ENCODE measurements at regions not wholly inside any gene's neighbourhood (a gene's known extent, or its start where the extent isn't known, plus 50 kb on each side); places are given as distances from the start of the nearest gene placed in this dataset.

DNA sequence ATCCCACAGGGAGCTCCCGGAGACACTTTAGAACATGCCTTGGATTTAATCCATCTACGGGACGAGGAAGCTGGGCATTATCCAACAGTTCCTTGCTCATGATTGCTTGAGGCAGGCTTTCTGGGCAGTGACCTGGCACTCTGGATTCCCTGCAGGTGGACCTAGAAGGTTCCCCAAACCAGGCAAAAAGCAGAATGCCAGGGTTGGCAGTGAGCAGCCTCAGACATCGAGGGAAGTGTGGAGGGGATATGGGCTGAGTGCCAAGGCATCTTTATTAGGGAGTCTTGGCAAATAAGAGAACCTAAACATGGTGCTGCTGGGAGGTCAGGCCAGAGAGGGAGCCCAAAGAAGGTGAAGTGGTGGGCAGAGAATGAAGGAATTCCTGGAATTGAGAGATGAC lies 158.5 kb downstream of the CD83 start:
- no peak for TF ChIP-seq JUND (IDR thresholded peaks at IDR 0.05; ENCODE audit: low read depth)
- in situ Hi-C loops (cut with HindIII; ENCODE audit: low pct_unique_long_range_greater_than_20kb, low sequenced_read_pairs) = no loop called here
- no peak for DNase-seq (ENCODE audit: low read depth in 1 of 2, low spot score in 1 of 2)

DNA sequence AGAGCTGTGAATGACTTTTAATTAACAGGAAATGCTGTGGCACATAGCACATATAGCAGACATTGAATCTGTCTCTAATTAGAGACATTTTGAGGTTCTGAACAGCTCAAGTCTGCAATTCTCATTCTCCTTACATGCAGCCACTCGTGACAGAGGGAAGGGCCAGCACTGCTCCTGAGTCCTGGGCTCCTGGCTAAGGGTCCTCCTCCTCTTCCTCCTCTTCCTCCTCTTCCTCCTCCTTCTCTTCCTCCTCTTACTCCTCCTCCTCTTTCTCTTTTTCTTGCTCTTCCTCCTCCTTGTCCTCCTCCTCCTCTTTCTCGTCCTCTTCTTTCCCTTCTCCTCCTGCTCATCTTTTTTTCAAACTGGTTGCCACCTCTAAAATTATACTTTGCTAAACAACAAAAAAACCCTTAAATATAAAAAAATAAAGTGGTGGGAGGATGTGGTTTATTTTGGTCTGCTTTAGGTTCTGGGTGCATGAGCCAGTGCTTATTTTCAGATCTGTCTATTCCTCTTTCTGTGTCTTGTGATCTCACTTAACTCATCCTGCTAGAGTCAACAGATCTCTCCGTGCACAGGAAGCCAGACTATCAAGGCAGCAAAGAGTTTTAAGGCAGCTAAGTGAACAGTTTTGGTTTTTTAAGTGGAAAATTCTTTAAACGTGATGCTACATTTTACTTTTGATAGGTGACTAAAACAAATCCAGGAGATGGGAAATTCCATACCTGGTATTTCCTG lies 159.3 kb downstream of the CD83 start:
- no peak for TF ChIP-seq JUND (IDR thresholded peaks at IDR 0.05; ENCODE audit: low read depth)

DNA sequence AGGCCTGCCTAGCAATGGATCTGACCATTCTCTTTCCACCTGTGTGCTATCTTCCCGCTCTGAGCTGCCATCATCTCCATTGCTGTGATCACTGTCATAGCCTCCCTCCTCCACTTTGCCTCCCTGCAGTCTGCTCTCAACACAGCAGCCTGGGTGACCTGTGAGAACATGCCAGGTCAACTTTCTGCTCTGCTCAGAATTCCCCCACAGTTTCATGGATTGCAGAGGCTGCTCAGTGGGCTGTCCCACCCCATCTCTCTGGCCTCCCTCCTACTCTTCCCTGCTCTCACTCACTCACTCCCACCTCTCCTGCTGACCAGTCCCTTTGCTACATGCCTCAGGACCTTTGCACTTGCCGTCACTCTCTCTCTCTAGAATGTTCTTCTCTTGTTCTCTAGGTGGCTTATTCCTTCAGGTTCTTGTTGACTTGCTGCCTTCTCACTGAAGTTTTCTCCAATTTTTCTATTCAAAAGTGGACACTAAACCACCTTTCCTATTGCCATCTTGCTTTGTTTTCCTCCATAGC lies 159.9 kb downstream of the CD83 start:
- DNase-seq (ENCODE audit: low read depth in 1 of 2, low spot score in 1 of 2) = no peak
- TF ChIP-seq JUND (IDR thresholded peaks at IDR 0.05; ENCODE audit: low read depth) = no peak
- in situ Hi-C loops (cut with HindIII; ENCODE audit: low pct_unique_long_range_greater_than_20kb, low sequenced_read_pairs) = no loop called here

More for the DNA sequence above, 159.3 kb downstream of the CD83 start:
- DNase-seq (ENCODE audit: low read depth in 1 of 2, low spot score in 1 of 2) = no peak
- in situ Hi-C loops (cut with HindIII; ENCODE audit: low pct_unique_long_range_greater_than_20kb, low sequenced_read_pairs) = no loop called here

DNA sequence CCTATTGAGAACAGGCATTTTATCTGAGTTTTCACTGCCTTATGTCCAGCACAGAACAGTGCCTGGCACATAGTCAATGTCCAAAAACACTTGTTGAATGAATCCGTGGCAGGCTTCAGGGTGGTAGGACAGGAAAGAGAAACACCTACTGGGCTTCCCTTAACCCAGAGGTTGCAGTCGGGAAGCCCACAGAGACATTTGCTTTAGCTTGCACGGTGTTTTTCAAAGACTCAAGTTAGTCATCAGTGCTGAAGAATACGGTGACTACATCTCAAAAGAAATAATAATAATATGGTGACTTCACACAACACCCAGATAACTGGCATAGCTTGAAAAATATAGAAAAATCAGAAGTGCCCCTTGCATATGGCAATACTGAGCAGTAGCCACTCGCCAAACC lies 160.4 kb downstream of the CD83 start:
- TF ChIP-seq JUND (IDR thresholded peaks at IDR 0.05; ENCODE audit: low read depth) = no peak
- in situ Hi-C loops (cut with HindIII; ENCODE audit: low pct_unique_long_range_greater_than_20kb, low sequenced_read_pairs) = no loop called here
- DNase-seq (ENCODE audit: low read depth in 1 of 2, low spot score in 1 of 2) = no peak

DNA sequence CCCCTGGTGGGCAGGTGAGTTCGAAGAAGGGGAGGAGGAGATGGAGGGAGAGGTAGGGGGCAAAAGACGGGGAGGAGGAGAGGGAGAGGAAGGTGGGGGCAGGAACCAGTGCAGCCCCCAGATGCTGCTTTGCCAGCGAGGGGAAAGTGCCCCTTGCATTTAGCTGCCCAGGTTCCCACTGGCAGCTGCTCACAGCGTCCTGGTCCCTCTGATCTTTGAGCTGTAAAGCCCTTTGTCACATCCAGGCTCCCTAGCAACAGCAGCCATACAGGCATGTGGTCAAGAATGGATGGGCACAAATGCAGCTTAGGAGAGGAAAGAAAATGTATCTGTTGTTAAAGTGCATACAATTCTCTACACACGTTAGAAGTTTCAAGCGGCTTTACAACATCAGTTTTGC lies 160.9 kb downstream of the CD83 start:
- in situ Hi-C loops (cut with HindIII; ENCODE audit: low pct_unique_long_range_greater_than_20kb, low sequenced_read_pairs) = no loop called here
- DNase-seq (ENCODE audit: low read depth in 1 of 2, low spot score in 1 of 2) = no peak
- TF ChIP-seq JUND (IDR thresholded peaks at IDR 0.05; ENCODE audit: low read depth) = no peak

DNA sequence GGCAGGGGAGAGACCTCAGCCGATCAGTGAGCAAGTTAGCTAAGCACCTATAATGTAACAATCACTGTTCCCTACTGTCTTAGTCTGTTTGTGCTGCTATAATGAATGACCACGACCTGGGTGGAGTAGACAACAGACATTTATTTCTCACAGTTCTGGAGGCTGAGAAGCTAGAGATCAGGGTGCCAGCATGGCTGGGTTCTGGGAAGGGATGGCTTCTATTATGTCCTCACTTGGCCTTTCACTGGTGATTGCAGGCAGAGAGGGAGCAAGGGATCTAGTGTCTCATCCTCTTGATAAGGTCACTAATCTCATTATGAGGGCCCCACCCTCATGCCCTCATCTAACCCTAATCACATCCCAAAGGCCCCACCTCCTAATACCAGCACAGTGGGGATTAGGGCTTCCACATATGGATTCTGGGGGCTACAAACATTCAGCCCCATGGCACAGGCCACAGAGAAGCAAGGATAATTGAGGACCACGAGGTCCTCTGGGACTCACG lies 162.5 kb downstream of the CD83 start:
- TF ChIP-seq JUND (IDR thresholded peaks at IDR 0.05; ENCODE audit: low read depth) = no peak
- in situ Hi-C loops (cut with HindIII; ENCODE audit: low pct_unique_long_range_greater_than_20kb, low sequenced_read_pairs) = no loop called here
- DNase-seq (ENCODE audit: low read depth in 1 of 2, low spot score in 1 of 2) = no peak

DNA sequence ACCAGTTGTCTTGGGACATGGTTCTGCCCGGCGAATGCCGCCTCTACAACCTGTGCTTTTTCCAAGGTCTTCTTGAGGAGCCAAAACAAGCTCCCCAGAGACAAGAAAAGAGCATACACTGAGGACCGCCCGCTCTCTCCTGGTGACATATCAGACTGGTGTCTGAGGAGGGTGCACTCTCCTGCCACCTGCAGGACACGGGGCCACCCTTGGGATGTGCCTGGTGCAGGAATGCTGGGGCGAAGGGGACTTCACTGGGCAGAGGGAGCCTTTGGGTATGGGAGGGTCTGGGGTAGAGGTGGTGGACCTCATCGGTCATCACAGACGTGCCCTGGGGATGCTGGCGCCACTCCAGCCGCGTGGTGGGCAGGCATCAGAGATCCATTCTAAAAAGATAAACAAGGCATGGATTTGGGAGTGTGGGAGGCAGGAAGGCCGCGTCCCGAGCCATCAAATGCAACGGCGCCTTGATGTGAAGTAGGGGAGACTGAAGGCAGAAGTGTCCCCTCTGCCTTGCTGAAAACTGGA lies 163.3 kb downstream of the CD83 start:
- DNase-seq (ENCODE audit: low read depth in 1 of 2, low spot score in 1 of 2) = peak in 1 of 2 experiments; percentile 54
- in situ Hi-C loops (cut with HindIII; ENCODE audit: low pct_unique_long_range_greater_than_20kb, low sequenced_read_pairs) = no loop called here
- no peak for TF ChIP-seq JUND (IDR thresholded peaks at IDR 0.05; ENCODE audit: low read depth)

DNA sequence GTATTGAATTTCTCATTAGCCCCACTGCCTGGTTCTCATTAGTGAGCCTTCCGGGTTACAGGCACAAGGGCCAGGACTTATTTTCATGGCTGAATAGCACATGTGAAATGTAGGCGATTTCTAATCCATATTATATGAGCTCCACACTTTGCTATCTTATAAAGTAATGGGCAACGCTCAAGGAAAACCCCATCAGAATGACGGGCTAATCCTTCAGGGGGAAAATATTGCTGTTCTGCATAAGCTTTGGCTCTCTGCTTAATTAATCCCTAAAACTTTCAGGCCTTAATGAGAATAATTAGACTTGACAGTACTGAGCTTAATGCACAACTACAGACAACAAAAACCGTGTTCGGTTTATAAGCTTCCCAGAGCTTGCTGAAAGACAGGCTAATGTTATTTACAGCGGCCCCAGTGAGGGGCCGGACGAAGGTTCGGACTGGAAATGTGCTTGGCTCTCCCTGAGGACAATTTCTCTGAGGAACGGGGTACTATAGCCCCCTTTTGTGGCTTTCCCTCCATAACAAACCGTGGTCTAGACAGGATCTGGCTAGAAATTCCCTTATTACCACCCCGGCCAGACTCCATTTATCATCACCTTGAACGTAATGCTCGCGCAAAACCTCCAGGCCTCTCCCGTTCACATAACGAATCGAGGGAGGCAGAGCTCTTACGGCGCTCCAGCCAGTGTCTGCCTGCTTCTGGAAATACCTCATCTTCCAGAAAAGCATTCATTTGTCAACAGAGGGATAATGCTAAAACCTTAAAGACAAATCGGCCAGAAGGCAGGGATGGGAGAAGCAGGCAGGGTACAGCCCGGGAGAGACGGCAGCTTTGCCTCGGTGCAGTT lies 164.5 kb downstream of the CD83 start:
- in situ Hi-C loops (cut with HindIII; ENCODE audit: low pct_unique_long_range_greater_than_20kb, low sequenced_read_pairs) = no loop called here
- TF ChIP-seq JUND (IDR thresholded peaks at IDR 0.05; ENCODE audit: low read depth) = no peak

DNA sequence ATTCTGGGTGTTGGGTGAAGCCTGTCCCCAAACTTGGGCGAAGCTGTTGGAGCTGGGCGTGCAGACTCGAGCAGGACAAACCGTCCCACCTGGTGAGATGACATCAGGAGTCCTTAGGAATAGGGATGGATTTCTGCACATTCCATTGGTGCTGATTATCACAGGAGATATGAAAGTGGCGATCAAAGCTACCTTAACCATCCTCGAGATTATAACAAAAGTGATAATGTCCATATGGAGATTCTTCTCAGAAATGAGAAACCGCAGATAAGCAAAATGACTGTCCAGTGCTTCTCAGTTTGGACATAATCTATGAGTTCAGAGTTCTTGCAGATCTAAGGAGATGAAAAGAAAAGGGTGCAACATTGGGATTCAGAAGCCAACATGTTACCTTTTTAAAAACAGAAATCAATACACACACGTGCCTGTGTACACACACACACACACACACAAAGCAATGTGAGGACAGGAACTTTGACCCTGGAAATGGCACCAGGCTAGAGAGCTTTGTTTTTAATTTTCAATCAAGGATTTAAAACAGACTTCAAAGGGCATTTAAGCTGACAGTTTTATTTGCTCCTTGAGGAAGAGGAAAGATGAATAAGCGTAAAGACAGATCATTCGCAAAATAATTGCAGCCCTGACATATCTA lies 165.4 kb downstream of the CD83 start:
- in situ Hi-C loops (cut with HindIII; ENCODE audit: low pct_unique_long_range_greater_than_20kb, low sequenced_read_pairs) = no loop called here

More for the DNA sequence above, 164.5 kb downstream of the CD83 start:
- no peak for DNase-seq (ENCODE audit: low read depth in 1 of 2, low spot score in 1 of 2)

DNA sequence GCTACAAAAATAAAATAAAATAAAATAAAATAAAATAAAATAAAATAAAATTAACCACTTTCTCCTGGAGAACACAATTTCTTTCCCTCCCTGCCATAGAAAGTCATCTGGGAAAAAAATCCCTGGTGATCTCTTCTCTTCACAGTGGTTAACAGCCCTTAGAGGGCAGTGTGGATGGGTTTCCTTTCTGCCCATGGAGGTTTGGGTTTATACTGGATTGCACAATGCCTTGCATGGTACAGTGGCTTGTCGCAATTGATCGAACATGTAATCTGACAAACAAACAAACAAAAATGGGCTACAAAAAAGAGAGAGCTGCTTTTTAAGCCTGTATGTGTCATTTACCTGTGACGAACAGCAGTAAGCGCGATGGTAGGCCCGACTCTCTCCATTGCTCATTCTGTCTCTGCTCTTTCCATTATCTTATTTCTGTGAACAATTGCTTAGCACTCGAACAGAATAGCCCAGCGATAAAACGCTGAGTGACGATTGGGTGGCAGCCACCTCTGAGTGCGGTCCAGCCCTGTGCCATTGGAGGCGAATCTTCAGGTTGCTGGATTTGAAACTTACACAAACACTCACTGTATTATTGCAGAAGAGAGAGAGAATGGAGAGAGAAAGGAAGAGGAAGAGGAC lies 166.1 kb downstream of the CD83 start:
- peak in 1 of 2 experiments; percentile 57 for DNase-seq (ENCODE audit: low read depth in 1 of 2, low spot score in 1 of 2)

More for the DNA sequence above, 165.4 kb downstream of the CD83 start:
- no peak for DNase-seq (ENCODE audit: low read depth in 1 of 2, low spot score in 1 of 2)
- no peak for TF ChIP-seq JUND (IDR thresholded peaks at IDR 0.05; ENCODE audit: low read depth)

DNA sequence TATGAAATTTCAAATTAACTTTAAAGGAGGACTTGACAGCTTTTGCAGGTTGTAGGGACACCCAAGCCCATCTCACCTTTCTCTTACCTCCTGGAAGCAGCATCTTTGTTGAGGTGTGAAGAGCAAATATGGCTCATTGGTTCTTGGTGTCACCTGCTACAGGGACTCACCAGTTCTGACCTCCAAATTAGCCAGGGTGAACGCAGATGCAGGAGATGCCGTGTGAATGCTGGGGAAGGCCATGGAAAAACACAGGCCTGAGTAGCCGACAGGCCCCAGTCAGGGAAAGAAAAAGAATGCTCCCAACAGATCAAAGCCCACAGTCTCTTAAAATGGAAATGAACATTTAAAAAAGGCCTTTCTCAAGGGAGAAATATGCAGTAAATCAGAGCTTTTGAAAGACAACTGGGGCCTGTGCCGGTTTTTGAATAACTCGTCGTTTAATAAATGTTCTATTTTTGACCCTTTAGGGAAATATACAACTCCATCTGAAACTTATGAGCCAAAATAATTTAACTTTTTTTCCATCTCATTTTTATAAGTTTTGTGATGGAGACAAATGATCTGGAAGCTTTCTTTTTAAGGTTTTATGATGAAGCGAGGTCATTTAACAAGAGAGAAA lies 167.5 kb downstream of the CD83 start:
- in situ Hi-C loops (cut with HindIII; ENCODE audit: low pct_unique_long_range_greater_than_20kb, low sequenced_read_pairs) = no loop called here
- no peak for DNase-seq (ENCODE audit: low read depth in 1 of 2, low spot score in 1 of 2)
- no peak for TF ChIP-seq JUND (IDR thresholded peaks at IDR 0.05; ENCODE audit: low read depth)

More for the DNA sequence above, 166.1 kb downstream of the CD83 start:
- in situ Hi-C loops (cut with HindIII; ENCODE audit: low pct_unique_long_range_greater_than_20kb, low sequenced_read_pairs) = no loop called here
- TF ChIP-seq JUND (IDR thresholded peaks at IDR 0.05; ENCODE audit: low read depth) = no peak
